GM21381 (cell line): ENCODE measurements at regions not wholly inside any gene's neighbourhood (a gene's known extent, or its start where the extent isn't known, plus 50 kb on each side); places are given as distances from the start of the nearest gene placed in this dataset.
"Not testable (repeated sequence)": the region's sequence is repeated elsewhere in the genome, so short reads cannot be mapped to it uniquely, and the experiment has no call there.

Source experiments
- ATAC-seq: cut with Tn5 transposase; IDR thresholded peaks from one replicate; pipeline ENCODE4 v1.9.1; 2021; ENCODE audit warnings: mild to moderate bottlenecking, moderate library complexity; ENCODE audit not compliant: unreplicated experiment

GRCh38 chr1:91099746-91100621 lies 78.1 kb upstream of the ZNF644 start:
- no peak for ATAC-seq

- no peak for ATAC-seq
Measured at GRCh38 chr1:91098299-91098906, 76.6 kb upstream of the ZNF644 start.

GRCh38 chr1:91095321-91095720 lies 73.5 kb upstream of the ZNF644 start:
- not testable (repeated sequence) for ATAC-seq

GRCh38 chr1:91092503-91092902 lies 70.7 kb upstream of the ZNF644 start:
- no peak for ATAC-seq

- no peak for ATAC-seq
Measured at GRCh38 chr1:91091812-91092211, 70.0 kb upstream of the ZNF644 start.

GRCh38 chr1:91080650-91081049 lies 58.8 kb upstream of the ZNF644 start:
- ATAC-seq: no peak

GRCh38 chr1:91078859-91079258 lies 57.0 kb upstream of the ZNF644 start:
- no peak for ATAC-seq

- ATAC-seq: no peak
Measured at GRCh38 chr1:91076834-91077233, 55.0 kb upstream of the ZNF644 start.

GRCh38 chr1:91075233-91076135 lies 53.6 kb upstream of the ZNF644 start:
- no peak for ATAC-seq

GRCh38 chr1:91073299-91073698 lies 51.5 kb upstream of the ZNF644 start:
- no peak for ATAC-seq

- no peak for ATAC-seq
Measured at GRCh38 chr1:91071838-91072237, 50.0 kb upstream of the ZNF644 start.
